ENCODE measurements at regions not wholly inside any gene's neighbourhood (a gene's known extent, or its start where the extent isn't known, plus 50 kb on each side); places are given as distances from the start of the nearest gene placed in this dataset.

DNA sequence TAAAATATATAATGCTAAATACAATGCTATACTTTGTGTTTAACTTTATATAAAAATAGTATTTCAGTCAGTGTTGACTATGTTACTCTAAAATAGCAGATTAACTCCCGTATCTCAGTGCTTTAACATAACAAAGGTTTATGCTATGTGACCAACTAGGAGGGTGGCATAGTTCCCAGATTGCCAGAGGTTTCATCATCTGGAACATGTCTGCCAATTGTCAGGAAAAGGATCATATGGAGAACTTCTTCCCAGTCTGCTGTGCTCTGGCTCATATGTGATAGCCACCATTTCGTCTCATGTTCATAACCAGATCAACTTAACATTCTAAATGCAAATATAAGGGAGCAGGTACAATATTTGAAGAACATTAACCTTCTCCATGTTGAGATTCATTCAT, 720.2 kb downstream of the MCTP2 start:
- TF ChIP-seq POLR2A (IDR thresholded peaks at IDR 0.05) (no peak), POLR2AphosphoS5 (IDR thresholded peaks at IDR 0.05) (no peak), EP300 (IDR thresholded peaks at IDR 0.05) (no peak)
- TF ChIP-seq, protein P1, sequence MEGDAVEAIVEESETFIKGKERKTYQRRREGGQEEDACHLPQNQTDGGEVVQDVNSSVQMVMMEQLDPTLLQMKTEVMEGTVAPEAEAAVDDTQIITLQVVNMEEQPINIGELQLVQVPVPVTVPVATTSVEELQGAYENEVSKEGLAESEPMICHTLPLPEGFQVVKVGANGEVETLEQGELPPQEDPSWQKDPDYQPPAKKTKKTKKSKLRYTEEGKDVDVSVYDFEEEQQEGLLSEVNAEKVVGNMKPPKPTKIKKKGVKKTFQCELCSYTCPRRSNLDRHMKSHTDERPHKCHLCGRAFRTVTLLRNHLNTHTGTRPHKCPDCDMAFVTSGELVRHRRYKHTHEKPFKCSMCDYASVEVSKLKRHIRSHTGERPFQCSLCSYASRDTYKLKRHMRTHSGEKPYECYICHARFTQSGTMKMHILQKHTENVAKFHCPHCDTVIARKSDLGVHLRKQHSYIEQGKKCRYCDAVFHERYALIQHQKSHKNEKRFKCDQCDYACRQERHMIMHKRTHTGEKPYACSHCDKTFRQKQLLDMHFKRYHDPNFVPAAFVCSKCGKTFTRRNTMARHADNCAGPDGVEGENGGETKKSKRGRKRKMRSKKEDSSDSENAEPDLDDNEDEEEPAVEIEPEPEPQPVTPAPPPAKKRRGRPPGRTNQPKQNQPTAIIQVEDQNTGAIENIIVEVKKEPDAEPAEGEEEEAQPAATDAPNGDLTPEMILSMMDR (IDR thresholded peaks at IDR 0.05), result no peak
